ENCODE measurements at regions not wholly inside any gene's neighbourhood (a gene's known extent, or its start where the extent isn't known, plus 50 kb on each side); places are given as distances from the start of the nearest gene placed in this dataset.

- FAIRE-seq (no peak), DNase-seq (ENCODE audit: insufficient read length, low spot score) (no peak)
These were observed 148.1 kb upstream of the MIS18BP1 start for GRCh38 chr14:45400950-45401640.

GRCh38 chr14:45400509-45400908, 147.5 kb upstream of the MIS18BP1 start:
- DNase-seq (ENCODE audit: insufficient read length, low spot score) = no peak
- no peak for FAIRE-seq

- no peak for FAIRE-seq
- DNase-seq (ENCODE audit: insufficient read length, low spot score) = no peak
These were observed 128.1 kb upstream of the MIS18BP1 start for GRCh38 chr14:45381091-45381490.

GRCh38 chr14:45377166-45377565, 124.2 kb upstream of the MIS18BP1 start:
- DNase-seq (ENCODE audit: insufficient read length, low spot score) (no peak), FAIRE-seq (no peak)

GRCh38 chr14:45373877-45374276, 120.9 kb upstream of the MIS18BP1 start:
- FAIRE-seq (no peak), DNase-seq (ENCODE audit: insufficient read length, low spot score) (no peak)

GRCh38 chr14:45364565-45365156, 111.7 kb upstream of the MIS18BP1 start:
- DNase-seq (ENCODE audit: insufficient read length, low spot score) (no peak), FAIRE-seq (no peak)

GRCh38 chr14:45362505-45362904, 109.5 kb upstream of the MIS18BP1 start:
- FAIRE-seq = no peak
- DNase-seq (ENCODE audit: insufficient read length, low spot score) = no peak

GRCh38 chr14:45361727-45362126, 108.7 kb upstream of the MIS18BP1 start:
- DNase-seq (ENCODE audit: insufficient read length, low spot score) (no peak), FAIRE-seq (no peak)

- DNase-seq (ENCODE audit: insufficient read length, low spot score) (no peak), FAIRE-seq (no peak)
These were observed 106.7 kb upstream of the MIS18BP1 start for GRCh38 chr14:45359746-45360145.

- FAIRE-seq (no peak), DNase-seq (ENCODE audit: insufficient read length, low spot score) (no peak)
These were observed 79.5 kb upstream of the MIS18BP1 start for GRCh38 chr14:45332360-45332988.

GRCh38 chr14:45308745-45309397, 55.9 kb upstream of the MIS18BP1 start:
- DNase-seq (ENCODE audit: insufficient read length, low spot score) = no peak
- no peak for FAIRE-seq

Data from GM19239 (cell line).